ENCODE measurements at regions not wholly inside any gene's neighbourhood (a gene's known extent, or its start where the extent isn't known, plus 50 kb on each side); places are given as distances from the start of the nearest gene placed in this dataset.

DNA sequence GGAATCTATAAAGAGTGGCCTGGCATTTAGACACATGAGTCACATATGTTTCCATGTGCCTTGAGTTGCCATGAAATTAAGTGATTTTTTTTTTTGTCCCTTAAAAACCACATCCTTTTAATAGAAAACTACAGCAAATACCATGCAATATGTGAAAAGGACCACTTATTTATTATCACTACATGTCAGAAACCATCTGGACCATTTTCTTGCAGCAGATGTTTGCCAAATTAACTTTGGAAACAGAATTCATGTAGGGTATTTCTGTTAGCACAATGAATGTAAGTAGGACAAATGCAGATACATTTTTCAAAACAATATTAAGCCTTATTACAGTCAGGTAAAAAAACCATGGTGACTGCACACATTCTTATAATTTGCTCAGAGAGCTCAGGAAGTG is 230.6 kb downstream of the REEP3 start:
- Histone ChIP-seq H3K36me3 (ENCODE audit: low read depth) (no peaks in the 10 kb centered on the region), H3K4me1 (ENCODE audit: low read depth) (no peaks in the 10 kb centered on the region), H3K4me3 (no peak overlapping the region), H3K9me3 (no peaks in the 10 kb centered on the region)
- ATAC-seq (no peak), DNase-seq (no peak)
- intact Hi-C loops (cut with DNase I, micrococcal nuclease): no loop called here
- TF ChIP-seq, protein P1, sequence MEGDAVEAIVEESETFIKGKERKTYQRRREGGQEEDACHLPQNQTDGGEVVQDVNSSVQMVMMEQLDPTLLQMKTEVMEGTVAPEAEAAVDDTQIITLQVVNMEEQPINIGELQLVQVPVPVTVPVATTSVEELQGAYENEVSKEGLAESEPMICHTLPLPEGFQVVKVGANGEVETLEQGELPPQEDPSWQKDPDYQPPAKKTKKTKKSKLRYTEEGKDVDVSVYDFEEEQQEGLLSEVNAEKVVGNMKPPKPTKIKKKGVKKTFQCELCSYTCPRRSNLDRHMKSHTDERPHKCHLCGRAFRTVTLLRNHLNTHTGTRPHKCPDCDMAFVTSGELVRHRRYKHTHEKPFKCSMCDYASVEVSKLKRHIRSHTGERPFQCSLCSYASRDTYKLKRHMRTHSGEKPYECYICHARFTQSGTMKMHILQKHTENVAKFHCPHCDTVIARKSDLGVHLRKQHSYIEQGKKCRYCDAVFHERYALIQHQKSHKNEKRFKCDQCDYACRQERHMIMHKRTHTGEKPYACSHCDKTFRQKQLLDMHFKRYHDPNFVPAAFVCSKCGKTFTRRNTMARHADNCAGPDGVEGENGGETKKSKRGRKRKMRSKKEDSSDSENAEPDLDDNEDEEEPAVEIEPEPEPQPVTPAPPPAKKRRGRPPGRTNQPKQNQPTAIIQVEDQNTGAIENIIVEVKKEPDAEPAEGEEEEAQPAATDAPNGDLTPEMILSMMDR (IDR thresholded peaks at IDR 0.05): no peak

DNA sequence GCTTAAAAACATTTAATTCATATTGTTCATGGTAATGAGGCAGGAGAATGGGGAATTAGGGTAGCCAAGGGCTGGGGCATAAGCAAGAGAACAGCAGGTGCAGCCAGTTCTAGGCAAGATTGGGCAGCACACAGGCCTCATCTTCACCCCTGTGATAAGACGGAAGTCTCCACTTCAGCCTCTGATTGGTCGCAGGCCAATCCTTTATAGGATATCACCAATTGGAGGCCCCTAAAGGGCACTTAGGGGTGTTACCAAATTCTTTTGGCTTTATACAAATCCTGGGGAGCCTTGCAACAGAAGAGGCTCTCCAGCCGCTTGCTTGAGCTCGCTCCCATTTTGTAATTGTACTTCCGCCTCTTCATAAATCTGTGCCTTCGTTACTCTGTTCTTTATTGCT is 231.1 kb downstream of the REEP3 start:
- DNase-seq: no peak
- H3K9me3 ChIP-seq: no peaks in the 10 kb centered on the region
- no peak overlapping the region for H3K4me3 ChIP-seq

DNA sequence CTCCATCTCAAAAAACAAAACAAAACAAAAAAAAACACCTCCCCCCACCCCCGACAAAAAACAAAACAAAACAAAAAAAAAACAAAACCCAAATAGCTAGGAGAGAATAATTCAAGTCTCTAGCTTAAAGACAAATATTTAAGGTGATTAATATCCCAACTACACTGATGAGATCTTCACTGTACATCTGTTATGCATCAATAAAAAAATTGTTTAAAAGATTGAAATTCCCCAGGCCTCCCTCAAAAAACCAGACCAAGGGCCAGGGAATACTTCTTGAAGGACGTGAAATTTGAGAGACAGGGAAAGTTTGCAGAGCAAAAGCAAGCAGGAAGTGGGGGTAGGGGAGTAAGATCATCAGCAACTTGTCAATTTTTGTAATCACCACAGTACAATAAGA is 232.6 kb downstream of the REEP3 start:
- no peaks in the 10 kb centered on the region for H3K9me3 ChIP-seq
- ATAC-seq (no peak), DNase-seq (no peak)
- intact Hi-C loops (cut with DNase I, micrococcal nuclease): no loop called here
- TF ChIP-seq, protein P1 (IDR thresholded peaks at IDR 0.05): no peak
- H3K36me3 ChIP-seq (ENCODE audit: low read depth): no peaks in the 10 kb centered on the region
- no peaks in the 10 kb centered on the region for H3K4me1 ChIP-seq (ENCODE audit: low read depth)
- no peak overlapping the region for H3K4me3 ChIP-seq

More for the DNA sequence above, 231.1 kb downstream of the REEP3 start:
- intact Hi-C loops (cut with DNase I, micrococcal nuclease): no loop called here
- TF ChIP-seq, protein P1 (IDR thresholded peaks at IDR 0.05): no peak
- no peaks in the 10 kb centered on the region for H3K36me3 ChIP-seq (ENCODE audit: low read depth)
- H3K4me1 ChIP-seq (ENCODE audit: low read depth): no peaks in the 10 kb centered on the region
- no peak for ATAC-seq

DNA sequence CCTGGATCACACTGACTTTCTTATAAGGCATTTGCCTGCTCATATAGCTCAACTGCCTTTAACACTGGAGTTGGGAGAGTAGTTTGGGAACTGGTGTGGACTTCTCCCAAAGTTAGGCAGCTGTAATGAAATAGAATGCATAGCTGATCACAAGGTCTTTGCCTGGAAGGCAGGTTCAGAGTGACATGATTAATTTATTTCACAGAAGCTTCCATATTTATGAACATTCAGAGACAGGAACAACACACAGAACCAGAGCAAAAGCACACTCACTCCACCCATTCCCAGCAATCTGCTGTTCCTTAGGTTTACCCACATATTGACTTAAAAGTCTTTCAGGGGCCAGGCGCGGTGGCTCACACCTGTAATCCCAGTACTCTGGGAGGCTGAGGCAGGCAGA is 234.2 kb downstream of the REEP3 start:
- Histone ChIP-seq H3K4me3 (no peak overlapping the region), H3K4me1 (ENCODE audit: low read depth) (no peaks in the 10 kb centered on the region), H3K36me3 (ENCODE audit: low read depth) (no peaks in the 10 kb centered on the region), H3K9me3 (no peaks in the 10 kb centered on the region)
- intact Hi-C loops (cut with DNase I, micrococcal nuclease): no loop called here
- TF ChIP-seq, protein P1 (IDR thresholded peaks at IDR 0.05): no peak
- ATAC-seq (no peak), DNase-seq (no peak)

DNA sequence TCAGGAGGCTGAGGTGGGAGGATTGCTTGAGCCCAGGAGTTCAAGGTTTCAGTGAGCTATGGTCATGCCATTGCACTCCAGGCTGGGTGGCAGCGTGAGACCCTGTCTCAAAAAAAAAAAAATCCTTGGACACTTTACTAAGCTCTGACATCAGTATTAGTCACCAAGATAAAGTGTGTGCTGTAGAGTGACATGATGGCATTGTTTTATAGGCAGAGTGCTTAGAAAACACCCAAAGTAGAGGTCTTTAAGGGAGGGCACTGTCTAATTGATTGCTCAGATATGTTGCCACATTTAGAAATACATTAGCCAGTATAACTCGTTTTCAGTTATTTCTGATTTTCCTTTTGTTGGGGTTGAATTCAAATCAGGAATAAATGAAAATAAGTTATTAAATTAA is 235.9 kb downstream of the REEP3 start:
- no peak for DNase-seq
- no peak overlapping the region for H3K4me3 ChIP-seq
- no peak for ATAC-seq
- TF ChIP-seq, protein P1 (IDR thresholded peaks at IDR 0.05): no peak
- H3K9me3 ChIP-seq: no peaks in the 10 kb centered on the region
- intact Hi-C loops (cut with DNase I, micrococcal nuclease): no loop called here
- no peaks in the 10 kb centered on the region for H3K36me3 ChIP-seq (ENCODE audit: low read depth)
- H3K4me1 ChIP-seq (ENCODE audit: low read depth): no peaks in the 10 kb centered on the region

DNA sequence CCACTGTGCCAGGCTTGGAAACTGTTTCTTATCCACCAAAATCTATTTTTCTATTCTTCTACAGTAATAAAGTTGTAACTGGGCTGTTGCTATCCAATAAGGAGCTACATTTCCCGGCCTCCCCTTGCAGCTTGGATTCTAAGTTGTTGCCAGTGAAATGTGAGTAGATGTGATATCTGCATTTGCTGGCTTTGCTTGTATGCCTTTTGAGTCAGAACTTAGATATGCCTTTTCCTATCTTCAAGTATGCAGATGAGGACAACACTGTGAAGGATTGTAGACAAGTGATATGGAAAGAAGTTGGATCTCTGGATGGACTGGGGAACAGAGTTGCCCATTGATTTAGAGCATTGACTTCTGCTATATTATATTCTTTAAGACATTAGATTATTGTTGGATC is 236.9 kb downstream of the REEP3 start:
- Histone ChIP-seq H3K9me3 (no peaks in the 10 kb centered on the region), H3K4me3 (no peak overlapping the region), H3K4me1 (ENCODE audit: low read depth) (no peaks in the 10 kb centered on the region), H3K36me3 (ENCODE audit: low read depth) (no peaks in the 10 kb centered on the region)
- no peak for ATAC-seq
- no peak for DNase-seq
- intact Hi-C loops (cut with DNase I, micrococcal nuclease): no loop called here
- TF ChIP-seq, protein P1 (IDR thresholded peaks at IDR 0.05): no peak
